ENCODE measurements at regions not wholly inside any gene's neighbourhood (a gene's known extent, or its start where the extent isn't known, plus 50 kb on each side); places are given as distances from the start of the nearest gene placed in this dataset.

DNA sequence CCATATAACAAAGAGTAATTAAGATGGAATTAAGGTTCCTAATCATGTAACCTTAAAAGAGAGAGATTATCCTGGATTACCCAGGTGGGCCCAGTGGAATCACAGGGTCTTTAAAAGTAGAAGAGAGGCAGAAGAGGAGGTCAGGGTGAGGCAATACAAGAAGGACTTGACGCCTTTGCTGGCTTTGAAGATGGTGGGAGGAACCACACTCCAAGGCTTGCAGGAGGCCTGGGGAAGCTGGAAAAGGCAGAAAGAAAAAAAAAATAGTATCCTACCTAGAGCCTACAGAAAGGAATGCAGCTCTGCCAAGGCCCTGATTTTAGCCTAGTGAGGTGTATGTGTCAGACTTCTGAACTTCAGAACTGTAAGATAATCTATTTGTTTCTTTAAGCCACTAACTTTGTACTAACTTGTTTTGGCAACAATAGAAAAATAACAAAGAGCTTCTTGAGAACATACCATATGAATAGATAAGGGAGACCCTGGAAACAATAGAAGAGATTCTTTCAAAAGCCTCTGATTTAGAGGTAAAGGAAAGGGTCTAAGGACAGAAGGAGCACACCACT is 229.9 kb upstream of the TTC29 start:
- Histone ChIP-seq H3K4me3 (no peak overlapping the region), H3K9ac (no peak overlapping the region), H3K9me3 (no peaks in the 10 kb centered on the region), H3K27ac (no peak overlapping the region), H3K27me3 (no peaks in the 10 kb centered on the region), H4K20me1 (no peaks in the 10 kb centered on the region), H3K4me1 (no peaks in the 10 kb centered on the region), H3K4me2 (no peak overlapping the region), H3K36me3 (no peaks in the 10 kb centered on the region)
- no peak for TF ChIP-seq Cebpa-rat (IDR thresholded peaks at IDR 0.05)

GRCh38 chr4:147182041-147182440 is 236.4 kb upstream of the TTC29 start:
- Histone ChIP-seq H3K9ac (no peak overlapping the region), H3K27ac (no peak overlapping the region), H3K4me2 (no peak overlapping the region), H3K27me3 (no peaks in the 10 kb centered on the region), H3K36me3 (no peaks in the 10 kb centered on the region), H3K4me3 (no peak overlapping the region), H3K9me3 (no peaks in the 10 kb centered on the region), H4K20me1 (no peaks in the 10 kb centered on the region), H3K4me1 (no peaks in the 10 kb centered on the region)
- no peak for TF ChIP-seq Cebpa-rat (IDR thresholded peaks at IDR 0.05)

DNA sequence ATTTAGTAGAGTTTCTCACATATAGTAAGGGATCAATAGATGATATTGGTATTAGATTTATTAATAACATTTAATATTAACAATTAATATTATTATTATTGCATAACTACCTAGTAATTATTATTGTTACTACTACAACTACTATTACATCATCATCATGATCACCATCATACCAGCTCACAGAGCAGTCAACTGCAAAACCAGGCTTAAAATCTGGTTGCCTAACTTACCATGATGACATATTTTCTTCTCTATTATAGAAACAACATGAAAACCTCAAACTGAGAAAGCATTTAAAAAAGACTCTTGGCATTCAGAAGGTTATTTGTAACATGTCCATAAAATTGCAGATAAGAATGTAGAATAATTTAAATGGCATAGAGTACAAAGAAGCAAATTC is 247.0 kb upstream of the TTC29 start:
- Histone ChIP-seq H3K9me3 (peaks cover 6% of the 10 kb centered on the region; the same call in 1 of the 2 replicates), H3K4me2 (no peak overlapping the region), H4K20me1 (no peaks in the 10 kb centered on the region), H3K9ac (no peak overlapping the region), H3K27me3 (no peaks in the 10 kb centered on the region), H3K4me3 (no peak overlapping the region), H3K36me3 (no peaks in the 10 kb centered on the region), H3K4me1 (no peaks in the 10 kb centered on the region), H3K27ac (no peak overlapping the region)
- no peak for TF ChIP-seq Cebpa-rat (IDR thresholded peaks at IDR 0.05)

DNA sequence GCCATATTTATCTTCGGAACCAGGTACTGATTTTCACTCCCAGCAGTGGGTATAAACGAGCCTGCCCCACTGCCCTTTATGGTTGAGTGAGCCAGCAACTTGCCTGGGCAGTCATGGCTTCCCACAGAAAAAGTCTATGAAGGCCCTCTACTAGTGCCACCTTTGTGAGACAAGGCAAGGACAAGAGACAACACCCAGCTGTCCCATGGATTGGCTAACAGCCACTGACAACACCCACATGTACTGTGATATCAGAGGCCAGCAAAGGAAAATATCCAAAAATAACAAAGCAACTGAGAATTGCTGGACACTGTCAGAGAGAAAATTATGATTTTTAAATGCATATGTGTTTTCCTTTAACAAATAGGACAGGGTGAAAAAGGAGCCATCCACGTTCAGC is 248.4 kb upstream of the TTC29 start:
- no peak for TF ChIP-seq Cebpa-rat (IDR thresholded peaks at IDR 0.05)
- Histone ChIP-seq H3K27ac (no peak overlapping the region), H4K20me1 (no peaks in the 10 kb centered on the region), H3K27me3 (no peaks in the 10 kb centered on the region), H3K4me2 (no peak overlapping the region), H3K9me3 (no peaks in the 10 kb centered on the region), H3K4me1 (no peaks in the 10 kb centered on the region), H3K9ac (no peak overlapping the region), H3K36me3 (no peaks in the 10 kb centered on the region), H3K4me3 (no peak overlapping the region)

DNA sequence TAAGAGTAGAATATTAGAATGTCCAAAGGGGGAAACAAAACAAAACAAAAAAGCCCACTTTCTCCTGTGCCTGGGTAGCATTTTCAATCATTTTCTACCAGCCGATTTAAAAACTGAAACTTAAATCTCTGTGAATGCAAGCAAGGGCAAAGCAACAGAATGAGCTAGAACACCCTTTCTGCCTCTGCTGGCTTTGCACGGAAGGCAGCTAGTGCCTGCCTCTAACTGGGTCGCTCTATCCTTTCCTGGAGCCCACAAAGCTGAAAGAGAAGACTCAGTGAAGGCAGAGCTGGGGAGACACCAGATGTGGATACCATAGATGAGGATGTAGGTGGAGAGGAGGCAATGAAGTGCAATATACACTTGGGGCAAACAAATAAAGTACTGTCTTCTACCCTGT is 248.9 kb upstream of the TTC29 start:
- Histone ChIP-seq H3K4me2 (no peak overlapping the region), H3K4me1 (no peaks in the 10 kb centered on the region), H3K4me3 (no peak overlapping the region), H3K27ac (no peak overlapping the region), H3K36me3 (no peaks in the 10 kb centered on the region), H3K27me3 (no peaks in the 10 kb centered on the region), H4K20me1 (no peaks in the 10 kb centered on the region), H3K9me3 (no peaks in the 10 kb centered on the region), H3K9ac (no peak overlapping the region)
- no peak for TF ChIP-seq Cebpa-rat (IDR thresholded peaks at IDR 0.05)

- no peaks in the 10 kb centered on the region for H3K4me1 ChIP-seq
- no peak overlapping the region for H3K27ac ChIP-seq
- no peaks in the 10 kb centered on the region for H3K36me3 ChIP-seq
- TF ChIP-seq Cebpa-rat (IDR thresholded peaks at IDR 0.05) = no peak
- no peak overlapping the region for H3K4me3 ChIP-seq
- H4K20me1 ChIP-seq = no peaks in the 10 kb centered on the region
- H3K9ac ChIP-seq = no peak overlapping the region
- no peaks in the 10 kb centered on the region for H3K27me3 ChIP-seq
- no peaks in the 10 kb centered on the region for H3K9me3 ChIP-seq
- no peak overlapping the region for H3K4me2 ChIP-seq
Observed at GRCh38 chr4:147195386-147195785, 249.7 kb upstream of the TTC29 start.

GRCh38 chr4:147198411-147199051 is 252.9 kb upstream of the TTC29 start:
- H3K27ac ChIP-seq = no peak overlapping the region
- H4K20me1 ChIP-seq = no peaks in the 10 kb centered on the region
- no peak overlapping the region for H3K4me2 ChIP-seq
- H3K9ac ChIP-seq = no peak overlapping the region
- H3K36me3 ChIP-seq = no peaks in the 10 kb centered on the region
- no peak overlapping the region for H3K4me3 ChIP-seq
- no peaks in the 10 kb centered on the region for H3K4me1 ChIP-seq
- H3K27me3 ChIP-seq = no peaks in the 10 kb centered on the region
- no peaks in the 10 kb centered on the region for H3K9me3 ChIP-seq
- TF ChIP-seq Cebpa-rat (IDR thresholded peaks at IDR 0.05) = no peak

- TF ChIP-seq Cebpa-rat (IDR thresholded peaks at IDR 0.05) = no peak
- Histone ChIP-seq H3K36me3 (no peaks in the 10 kb centered on the region), H3K4me2 (no peak overlapping the region), H3K9ac (no peak overlapping the region), H3K4me1 (no peaks in the 10 kb centered on the region), H3K4me3 (no peak overlapping the region), H3K27ac (no peak overlapping the region), H4K20me1 (no peaks in the 10 kb centered on the region), H3K27me3 (no peaks in the 10 kb centered on the region), H3K9me3 (no peaks in the 10 kb centered on the region)
Observed at GRCh38 chr4:147201016-147201415, 255.4 kb upstream of the TTC29 start.

DNA sequence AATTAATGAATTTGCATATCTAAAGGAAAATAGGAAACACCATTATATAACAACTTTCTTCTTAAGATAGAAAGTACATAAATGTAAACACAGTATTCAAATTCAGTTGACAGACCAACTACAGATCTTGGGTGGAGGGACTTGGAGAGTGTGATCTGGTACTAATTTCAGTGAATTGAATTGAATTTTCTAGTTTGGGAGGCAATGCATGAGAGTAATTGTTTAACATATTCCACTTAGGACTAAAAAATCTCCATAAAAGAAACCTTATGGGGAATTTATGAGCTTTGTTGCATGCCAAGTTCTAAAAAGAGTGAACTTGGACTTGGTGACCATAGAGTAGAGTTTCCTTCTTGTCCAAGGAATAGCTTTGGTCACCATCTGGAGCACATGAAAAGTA is 261.1 kb upstream of the TTC29 start:
- no peak overlapping the region for H3K4me3 ChIP-seq
- no peaks in the 10 kb centered on the region for H3K4me1 ChIP-seq
- no peaks in the 10 kb centered on the region for H4K20me1 ChIP-seq
- H3K9me3 ChIP-seq = no peaks in the 10 kb centered on the region
- no peak overlapping the region for H3K4me2 ChIP-seq
- H3K27ac ChIP-seq = no peak overlapping the region
- H3K9ac ChIP-seq = no peak overlapping the region
- no peaks in the 10 kb centered on the region for H3K27me3 ChIP-seq
- H3K36me3 ChIP-seq = no peaks in the 10 kb centered on the region
- TF ChIP-seq Cebpa-rat (IDR thresholded peaks at IDR 0.05) = no peak

DNA sequence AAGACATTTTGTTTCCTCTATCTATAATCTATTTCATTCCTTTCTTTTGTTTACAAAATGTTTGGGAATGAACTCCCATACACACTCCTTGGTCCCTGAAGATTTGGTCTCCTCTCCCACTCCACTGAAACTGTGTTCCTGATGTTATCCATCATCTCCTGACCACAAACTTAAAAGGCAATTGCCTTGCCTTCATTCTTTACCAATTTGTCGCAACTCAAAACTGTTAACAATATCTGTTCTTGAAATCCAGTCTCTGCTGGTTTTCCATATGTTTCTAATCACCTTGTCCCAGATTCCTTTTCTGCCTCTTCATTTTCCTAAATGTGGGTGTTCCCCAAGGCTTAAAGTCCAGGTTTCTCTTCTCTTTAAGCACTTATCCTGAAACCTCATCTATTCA is 262.2 kb upstream of the TTC29 start:
- Histone ChIP-seq H3K4me2 (no peak overlapping the region), H3K4me1 (no peaks in the 10 kb centered on the region)
- no peak for TF ChIP-seq Cebpa-rat (IDR thresholded peaks at IDR 0.05)

GRCh38 chr4:147217655-147218054 is 263.2 kb upstream of the EDNRA start:
- TF ChIP-seq Cebpa-rat (IDR thresholded peaks at IDR 0.05) = no peak
- Histone ChIP-seq H4K20me1 (no peaks in the 10 kb centered on the region), H3K4me1 (no peaks in the 10 kb centered on the region), H3K9me3 (no peaks in the 10 kb centered on the region), H3K27me3 (no peaks in the 10 kb centered on the region), H3K36me3 (no peaks in the 10 kb centered on the region), H3K9ac (no peak overlapping the region), H3K27ac (no peak overlapping the region), H3K4me2 (no peak overlapping the region), H3K4me3 (no peak overlapping the region)

More for the DNA sequence above, 262.2 kb upstream of the TTC29 start:
- Histone ChIP-seq H4K20me1 (no peaks in the 10 kb centered on the region), H3K9ac (no peak overlapping the region), H3K27ac (no peak overlapping the region), H3K36me3 (no peaks in the 10 kb centered on the region), H3K4me3 (no peak overlapping the region), H3K27me3 (no peaks in the 10 kb centered on the region), H3K9me3 (no peaks in the 10 kb centered on the region)
